Thyroid gland (tissue), 4 donors: ENCODE measurements at regions not wholly inside any gene's neighbourhood (a gene's known extent, or its start where the extent isn't known, plus 50 kb on each side); places are given as distances from the start of the nearest gene placed in this dataset.

Experiments
- CTCF ChIP-seq, 6 experiments: fragments of 200-600 bp in 3 of 6; fragments of 450-650 bp in 3 of 6; sonication (generic) in 3 of 6; IDR thresholded peaks; one replicate each; pipeline ENCODE4 v1.5.1; 2016 to 2019; ENCODE audit warnings: antibody characterized with exemption in 6 of 6, mild to moderate bottlenecking in 2 of 6, inconsistent platforms in 1 of 6, moderate library complexity in 1 of 6
- POLR2A ChIP-seq, 2 donors: fragments of 450-650 bp; IDR thresholded peaks; one replicate each; pipeline ENCODE4 v1.6.1; 2017; ENCODE audit warnings: antibody characterized with exemption in 2 of 2, mild to moderate bottlenecking in 2 of 2, moderate library complexity in 1 of 2

DNA sequence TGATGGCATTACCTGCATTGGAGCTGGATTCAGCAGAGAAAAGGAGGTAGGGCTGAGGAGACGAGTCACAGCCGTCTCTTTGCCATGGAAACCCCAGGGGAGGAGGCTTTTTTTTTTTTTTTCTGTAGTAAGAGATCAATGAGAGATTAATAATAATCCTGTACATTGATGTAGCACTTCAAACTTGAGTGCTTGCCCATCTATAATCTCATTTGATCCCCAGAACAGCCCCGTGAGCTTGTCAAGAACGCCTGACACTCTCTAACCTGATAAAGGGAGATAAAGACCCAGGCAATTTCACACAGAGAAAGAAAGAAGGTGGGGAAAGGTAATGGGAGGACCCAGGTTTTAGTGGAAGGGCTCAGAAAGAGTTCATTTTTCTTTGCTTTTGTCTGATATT, 195.2 kb upstream of the FOXK1 start:
- TF ChIP-seq CTCF (IDR thresholded peaks at IDR 0.05) = no peak
- no peak for TF ChIP-seq POLR2A (IDR thresholded peaks at IDR 0.05)
